22Rv1 (cell line): ENCODE measurements at regions not wholly inside any gene's neighbourhood (a gene's known extent, or its start where the extent isn't known, plus 50 kb on each side); places are given as distances from the start of the nearest gene placed in this dataset.

ENCODE experiments used
- ZFX ChIP-seq: fragments of 450-650 bp; IDR thresholded peaks from 2 replicates; pipeline ENCODE4 v1.6.1; 2017; ENCODE audit warnings: antibody characterized with exemption, borderline replicate concordance
- TF ChIP-seq, protein P1 (sequence below): fragments of 450-650 bp; IDR thresholded peaks from 2 replicates; pipeline ENCODE4 v1.5.1; 2017; ENCODE audit warnings: mild to moderate bottlenecking

DNA sequence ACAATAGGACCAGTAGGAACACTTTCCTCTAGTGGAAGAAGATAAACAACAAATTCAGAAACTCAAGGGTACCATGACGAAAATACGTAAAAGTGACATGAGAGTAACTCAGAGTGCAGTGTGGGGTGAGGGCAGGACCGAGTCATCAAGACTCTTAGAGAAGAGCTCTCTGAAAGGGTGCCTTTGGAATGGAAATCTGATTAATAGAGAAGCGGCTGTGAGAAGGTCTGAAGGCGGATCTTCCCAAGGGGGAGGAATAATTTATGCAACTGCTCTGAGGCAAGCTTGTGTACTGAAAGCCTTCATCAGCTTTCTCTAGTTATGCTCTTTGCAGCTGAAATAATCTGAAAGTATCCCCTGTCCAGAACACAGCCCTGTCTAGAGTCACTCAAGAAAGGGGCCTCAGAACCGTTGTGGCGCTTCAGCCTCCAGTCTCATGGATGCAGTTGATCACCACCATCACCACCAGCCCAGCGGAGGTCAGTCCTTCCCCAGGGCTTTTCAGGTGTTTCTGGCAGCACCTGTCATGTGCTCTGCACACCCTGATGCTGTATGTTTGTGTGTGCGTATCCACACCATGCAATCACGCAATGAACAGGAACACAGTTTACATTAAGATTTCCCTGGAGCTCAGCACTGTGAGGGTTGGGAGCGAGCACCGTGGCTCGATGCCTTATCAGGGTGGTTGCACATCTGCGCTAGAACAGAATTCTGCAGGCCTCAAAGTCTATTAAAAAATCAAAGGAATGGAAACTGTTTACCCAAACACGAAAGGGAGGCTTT lies 396.5 kb downstream of the SMOC2 start:
- TF ChIP-seq, protein P1, sequence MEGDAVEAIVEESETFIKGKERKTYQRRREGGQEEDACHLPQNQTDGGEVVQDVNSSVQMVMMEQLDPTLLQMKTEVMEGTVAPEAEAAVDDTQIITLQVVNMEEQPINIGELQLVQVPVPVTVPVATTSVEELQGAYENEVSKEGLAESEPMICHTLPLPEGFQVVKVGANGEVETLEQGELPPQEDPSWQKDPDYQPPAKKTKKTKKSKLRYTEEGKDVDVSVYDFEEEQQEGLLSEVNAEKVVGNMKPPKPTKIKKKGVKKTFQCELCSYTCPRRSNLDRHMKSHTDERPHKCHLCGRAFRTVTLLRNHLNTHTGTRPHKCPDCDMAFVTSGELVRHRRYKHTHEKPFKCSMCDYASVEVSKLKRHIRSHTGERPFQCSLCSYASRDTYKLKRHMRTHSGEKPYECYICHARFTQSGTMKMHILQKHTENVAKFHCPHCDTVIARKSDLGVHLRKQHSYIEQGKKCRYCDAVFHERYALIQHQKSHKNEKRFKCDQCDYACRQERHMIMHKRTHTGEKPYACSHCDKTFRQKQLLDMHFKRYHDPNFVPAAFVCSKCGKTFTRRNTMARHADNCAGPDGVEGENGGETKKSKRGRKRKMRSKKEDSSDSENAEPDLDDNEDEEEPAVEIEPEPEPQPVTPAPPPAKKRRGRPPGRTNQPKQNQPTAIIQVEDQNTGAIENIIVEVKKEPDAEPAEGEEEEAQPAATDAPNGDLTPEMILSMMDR: no peak
- no peak for TF ChIP-seq ZFX
